Panc1 (cell line): ENCODE measurements at regions not wholly inside any gene's neighbourhood (a gene's known extent, or its start where the extent isn't known, plus 50 kb on each side); places are given as distances from the start of the nearest gene placed in this dataset.

ENCODE experiments used
- ATAC-seq: fragments of 200-7000 bp; cut with Tn5 transposase; 2 replicates; pipeline ENCODE4 v1.9.1; 2020; ENCODE audit warnings: mild to moderate bottlenecking, moderate library complexity
- BruUV-seq: library from RNA; stranded (reverse); fragments of 400-500 nt; replicated peaks from 2 replicates; lab custom pipeline; 2021; lab: Mats Ljungman, UMichigan
- CTCF ChIA-PET: fragments of 300-600 bp; sonication (Branson Sonifier 250); formaldehyde crosslinking; loops from one replicate; lab custom pipeline; 2022; ENCODE audit warnings: antibody characterized with exemption; lab: Charles Lee
- POLR2A ChIA-PET: fragments of 300-600 bp; sonication (Branson Sonifier 250); formaldehyde crosslinking; loops from one replicate; lab custom pipeline; 2022; ENCODE audit warnings: antibody characterized with exemption; lab: Charles Lee
- DNase-seq: peaks from one replicate; pipeline ENCODE4 v3.0.0-alpha.2; 2010; ENCODE audit warnings: low read depth, low spot score
- H3K27ac ChIP-seq: 2 replicates; pipeline ENCODE4 v1.5.1; 2011; ENCODE audit warnings: mild to moderate bottlenecking, low read length, inconsistent platforms
- H3K27me3 ChIP-seq: fragments of 200-500 bp; sonication (Bioruptor generic); 2 replicates; pipeline ENCODE4 v1.6.0; 2014; ENCODE audit warnings: low read length, inconsistent platforms; ENCODE audit not compliant: control insufficient read depth, insufficient read depth
- H3K36me3 ChIP-seq: fragments of 200-500 bp; sonication (Bioruptor generic); 2 replicates; pipeline ENCODE4 v1.5.1; 2014; ENCODE audit warnings: inconsistent platforms, mild to moderate bottlenecking, low read length, moderate library complexity; ENCODE audit not compliant: control insufficient read depth, insufficient read depth
- H3K4me1 ChIP-seq: 2 replicates; pipeline ENCODE4 v1.5.1; 2011; ENCODE audit warnings: inconsistent platforms, mild to moderate bottlenecking, low read length, moderate library complexity; ENCODE audit not compliant: control insufficient read depth, insufficient read depth
- H3K4me3 ChIP-seq, 2 experiments: 2 replicates each; pipeline ENCODE4 v1.5.1; 2011 to 2012; ENCODE audit warnings: low read depth in 2 of 2, low read length in 2 of 2, mild to moderate bottlenecking in 2 of 2, inconsistent platforms in 1 of 2, moderate library complexity in 1 of 2
- H3K9me3 ChIP-seq: fragments of 200-500 bp; sonication (Bioruptor generic); 2 replicates; pipeline ENCODE4 v1.5.1; 2014; ENCODE audit warnings: low read depth, mild to moderate bottlenecking, inconsistent platforms, low read length, moderate library complexity; ENCODE audit not compliant: control insufficient read depth, insufficient read depth
- POLR2AphosphoS5 ChIP-seq: IDR thresholded peaks from 2 replicates; pipeline ENCODE4 v1.6.1; 2012; ENCODE audit warnings: mild to moderate bottlenecking, low read depth, low read length, moderate library complexity
- REST ChIP-seq, 2 experiments: IDR thresholded peaks; 2 replicates each; pipeline ENCODE4 v1.6.1; 2011 to 2012; ENCODE audit warnings: low read depth in 2 of 2, control low read depth in 1 of 2, low read length in 1 of 2, mild to moderate bottlenecking in 1 of 2, moderate library complexity in 1 of 2; ENCODE audit not compliant: insufficient read depth in 1 of 2
- SIN3A ChIP-seq: IDR thresholded peaks from 2 replicates; pipeline ENCODE4 v1.6.1; 2012; ENCODE audit warnings: low read depth, mild to moderate bottlenecking, low read length, moderate library complexity, borderline replicate concordance; ENCODE audit not compliant: insufficient read depth
- TCF7L2 ChIP-seq: IDR thresholded peaks from 2 replicates; pipeline ENCODE4 v1.6.1; 2011; ENCODE audit warnings: mild to moderate bottlenecking, low read depth, low read length, inconsistent platforms
- in situ Hi-C: cut with HindIII; loops from 2 replicates; pipeline ENCODE4 v1.10.0; 2016; ENCODE audit warnings: low sequenced_read_pairs, low pct_unique_long_range_greater_than_20kb
- intact Hi-C: fragments of 100-400 bp; cut with micrococcal nuclease; formaldehyde crosslinking; loops from one replicate; pipeline ENCODE4 v1.10.0; 2022; ENCODE audit not compliant: unreplicated experiment
- TF ChIP-seq, protein P1 (sequence below): fragments of 450-650 bp; IDR thresholded peaks from 2 replicates; pipeline ENCODE4 v1.5.1; 2017; ENCODE audit warnings: mild to moderate bottlenecking

- Histone ChIP-seq H3K4me3 (no peak overlapping the region), H3K36me3 (no peaks in the 10 kb centered on the region), H3K27me3 (no peaks in the 10 kb centered on the region; the same call in 1 of the 2 replicates), H3K9me3 (no peaks in the 10 kb centered on the region), H3K27ac (no peak overlapping the region), H3K4me1 (no peaks in the 10 kb centered on the region)
- in situ Hi-C loops = no loop called here
- no peak for ATAC-seq
- POLR2A ChIA-PET = no interaction called here
- no peak for DNase-seq
- no TSS peak for BruUV-seq
- TF ChIP-seq, protein P1, sequence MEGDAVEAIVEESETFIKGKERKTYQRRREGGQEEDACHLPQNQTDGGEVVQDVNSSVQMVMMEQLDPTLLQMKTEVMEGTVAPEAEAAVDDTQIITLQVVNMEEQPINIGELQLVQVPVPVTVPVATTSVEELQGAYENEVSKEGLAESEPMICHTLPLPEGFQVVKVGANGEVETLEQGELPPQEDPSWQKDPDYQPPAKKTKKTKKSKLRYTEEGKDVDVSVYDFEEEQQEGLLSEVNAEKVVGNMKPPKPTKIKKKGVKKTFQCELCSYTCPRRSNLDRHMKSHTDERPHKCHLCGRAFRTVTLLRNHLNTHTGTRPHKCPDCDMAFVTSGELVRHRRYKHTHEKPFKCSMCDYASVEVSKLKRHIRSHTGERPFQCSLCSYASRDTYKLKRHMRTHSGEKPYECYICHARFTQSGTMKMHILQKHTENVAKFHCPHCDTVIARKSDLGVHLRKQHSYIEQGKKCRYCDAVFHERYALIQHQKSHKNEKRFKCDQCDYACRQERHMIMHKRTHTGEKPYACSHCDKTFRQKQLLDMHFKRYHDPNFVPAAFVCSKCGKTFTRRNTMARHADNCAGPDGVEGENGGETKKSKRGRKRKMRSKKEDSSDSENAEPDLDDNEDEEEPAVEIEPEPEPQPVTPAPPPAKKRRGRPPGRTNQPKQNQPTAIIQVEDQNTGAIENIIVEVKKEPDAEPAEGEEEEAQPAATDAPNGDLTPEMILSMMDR = no peak
- TF ChIP-seq REST (IDR thresholded peaks at IDR 0.05; ENCODE audit: insufficient read depth in 1 of 2, low read depth in 2 of 2, low read length in 1 of 2) (no peak), POLR2AphosphoS5 (no peak), TCF7L2 (no peak), SIN3A (no peak)
- CTCF ChIA-PET = no interaction called here
- intact Hi-C loops = no loop called here
Observed at GRCh38 chr5:3929799-3930198, 334.2 kb downstream of the IRX1 start.

DNA sequence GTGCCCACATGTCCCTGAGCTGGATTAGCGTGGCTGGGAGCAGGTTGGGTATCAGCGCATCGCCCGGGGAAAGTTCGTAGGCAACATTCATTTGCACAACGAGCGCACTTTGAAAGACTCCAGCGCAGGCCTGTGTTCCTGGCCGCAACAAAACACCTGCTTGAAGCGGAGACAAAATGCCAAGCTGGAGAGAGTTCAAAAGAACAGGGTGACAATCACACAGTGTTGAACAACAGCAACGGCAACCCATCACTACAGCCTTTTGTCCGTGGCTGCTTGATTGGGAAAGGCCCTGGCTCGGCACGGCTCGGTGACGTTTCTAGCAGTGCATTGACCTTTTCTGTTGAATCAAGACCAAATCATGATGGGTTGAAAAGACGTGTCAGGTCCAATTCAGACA lies 336.3 kb downstream of the IRX1 start:
- in situ Hi-C loops = no loop called here
- Histone ChIP-seq H3K27ac (no peak overlapping the region), H3K4me1 (no peaks in the 10 kb centered on the region), H3K4me3 (no peak overlapping the region), H3K9me3 (no peaks in the 10 kb centered on the region), H3K36me3 (no peaks in the 10 kb centered on the region), H3K27me3 (no peaks in the 10 kb centered on the region; the same call in 1 of the 2 replicates)
- no peak for ATAC-seq
- ChIA-PET POLR2A (no interaction called here), CTCF (no interaction called here)
- DNase-seq = no peak
- intact Hi-C loops = no loop called here
- no TSS peak for BruUV-seq
- TF ChIP-seq, protein P1 = no peak
- TF ChIP-seq TCF7L2 (no peak), REST (IDR thresholded peaks at IDR 0.05; ENCODE audit: insufficient read depth in 1 of 2, low read depth in 2 of 2, low read length in 1 of 2) (no peak), POLR2AphosphoS5 (no peak), SIN3A (no peak)
